Epithelial cell of proximal tubule (primary cell): ENCODE measurements at regions not wholly inside any gene's neighbourhood (a gene's known extent, or its start where the extent isn't known, plus 50 kb on each side); places are given as distances from the start of the nearest gene placed in this dataset.

Experiments used
- DNase-seq: peaks from one replicate; pipeline ENCODE4 v3.0.0-alpha.2; 2011; ENCODE audit warnings: low read depth
- H3K4me3 ChIP-seq: 2 replicates; pipeline ENCODE4 v1.5.1; 2011; ENCODE audit warnings: low read depth, mild to moderate bottlenecking, low read length
- CTCF ChIP-seq: conservative IDR thresholded peaks from 2 replicates; pipeline ENCODE4 v1.5.1; 2012; ENCODE audit warnings: low read depth, mild to moderate bottlenecking, low read length

GRCh38 chr6:28643017-28643740 is 117.5 kb downstream of the GPX5 start:
- H3K4me3 ChIP-seq, result no peak overlapping the region
- DNase-seq, result no peak
- TF ChIP-seq CTCF, result no peak

GRCh38 chr6:28646650-28647049 is 121.0 kb downstream of the GPX5 start:
- DNase-seq, result no peak
- TF ChIP-seq CTCF, result no peak

GRCh38 chr6:28648035-28648877 is 122.6 kb downstream of the GPX5 start:
- no peak for DNase-seq
- TF ChIP-seq CTCF, result no peak
- H3K4me3 ChIP-seq, result peak overlapping the region; percentile 79

More at GRCh38 chr6:28646650-28647049, 121.0 kb downstream of the GPX5 start:
- H3K4me3 ChIP-seq, result no peak overlapping the region

- TF ChIP-seq CTCF, result no peak
- no peak for DNase-seq
- H3K4me3 ChIP-seq, result peak overlapping the region; percentile 79
These were observed 123.2 kb downstream of the GPX5 start for GRCh38 chr6:28648878-28649375.

GRCh38 chr6:28651161-28651560 is 125.5 kb downstream of the GPX5 start:
- DNase-seq, result no peak
- no peak for TF ChIP-seq CTCF
- H3K4me3 ChIP-seq, result no peak overlapping the region

GRCh38 chr6:28653876-28654275 is 128.2 kb downstream of the GPX5 start:
- DNase-seq, result no peak
- no peak overlapping the region for H3K4me3 ChIP-seq
- no peak for TF ChIP-seq CTCF
